Activated CD8-positive, alpha-beta T cell treated with anti-CD3 and anti-CD28 coated beads, Interleukin-2, amount 10 ng/mL, durations not matched to agents 7 days and 5 days (primary cell): ENCODE measurements at regions not wholly inside any gene's neighbourhood (a gene's known extent, or its start where the extent isn't known, plus 50 kb on each side); places are given as distances from the start of the nearest gene placed in this dataset.

ENCODE experiments used
- ATAC-seq: fragments of 150-1000 bp; cut with Tn5 transposase; one replicate; pipeline ENCODE4 v1.10.0; 2021; ENCODE audit warnings: moderate library complexity
- CTCF ChIA-PET: fragments of 350-600 bp; sonication (Branson Sonifier 250); formaldehyde crosslinking; loops from one replicate; lab custom pipeline; 2021; ENCODE audit warnings: antibody characterized with exemption; lab: Charles Lee
- POLR2A ChIA-PET: fragments of 350-600 bp; sonication (Branson Sonifier 250); formaldehyde crosslinking; loops from one replicate; lab custom pipeline; 2021; ENCODE audit warnings: antibody characterized with exemption; lab: Charles Lee
- DNase-seq: peaks from one replicate; pipeline ENCODE4 v3.0.0-alpha.2; 2020
- H3K27ac Mint-ChIP-seq: one replicate; pipeline ENCODE4 v1.8.0; 2021; ENCODE audit warnings: mild to moderate bottlenecking, mixed read lengths
- H3K27me3 Mint-ChIP-seq: one replicate; pipeline ENCODE4 v1.8.0; 2021; ENCODE audit warnings: low read depth, mixed read lengths
- H3K36me3 Mint-ChIP-seq: one replicate; pipeline ENCODE4 v1.8.0; 2021; ENCODE audit warnings: low read depth, mixed read lengths
- H3K4me1 Mint-ChIP-seq: one replicate; pipeline ENCODE4 v1.8.0; 2021; ENCODE audit warnings: low read depth, mixed read lengths
- H3K4me3 Mint-ChIP-seq: one replicate; pipeline ENCODE4 v1.8.0; 2021; ENCODE audit warnings: mild to moderate bottlenecking, mixed read lengths
- H3K9me3 Mint-ChIP-seq: one replicate; pipeline ENCODE4 v1.8.0; 2022; ENCODE audit warnings: mixed read lengths; ENCODE audit not compliant: insufficient read depth

DNA sequence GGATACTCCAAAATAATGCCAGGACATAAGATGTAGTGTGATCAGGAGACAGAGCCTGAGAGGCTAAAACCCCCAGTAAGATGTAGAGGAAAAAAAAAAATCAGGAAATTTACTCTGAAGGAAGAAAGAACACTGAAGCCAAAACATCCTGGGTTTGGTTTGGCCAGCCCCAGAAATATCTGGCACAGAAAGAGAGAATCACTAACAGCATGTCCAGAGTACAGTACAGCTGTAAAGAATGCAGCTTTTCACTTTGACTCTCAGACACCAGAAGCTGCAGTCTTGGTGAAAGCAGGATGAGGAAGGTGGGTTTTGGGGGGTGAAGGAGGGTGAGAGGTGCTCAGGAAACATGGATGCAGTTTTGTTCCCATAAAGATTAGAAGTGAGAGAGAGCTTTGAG is 1577.7 kb upstream of the ACVR2A start:
- Mint-ChIP-seq H3K27ac (no peak overlapping the region), H3K4me1 (no peaks in the 10 kb centered on the region), H3K27me3 (no peaks in the 10 kb centered on the region), H3K36me3 (no peaks in the 10 kb centered on the region), H3K9me3 (no peaks in the 10 kb centered on the region), H3K4me3 (no peak overlapping the region)
- DNase-seq (no peak), ATAC-seq (no peak)
- CTCF ChIA-PET: no interaction called here
- POLR2A ChIA-PET: no interaction called here

DNA sequence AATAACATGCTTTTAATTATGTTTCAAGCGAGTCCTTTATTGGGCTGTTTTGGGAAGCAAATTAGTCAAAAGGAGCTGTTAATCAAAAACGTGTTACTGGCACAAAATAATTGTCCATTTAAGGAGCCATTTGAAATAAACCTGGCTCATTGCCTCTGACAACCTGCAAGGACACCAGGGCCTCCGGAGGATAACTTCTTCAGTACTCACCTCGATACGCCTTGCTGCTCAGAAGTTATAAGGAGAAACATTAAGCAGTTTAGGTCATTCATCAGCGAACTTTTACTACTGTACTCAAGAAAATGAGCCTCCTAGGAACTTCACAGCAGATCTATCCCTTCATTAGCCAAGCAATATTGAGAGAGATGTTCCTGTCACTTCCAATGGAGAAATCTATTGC is 1579.2 kb upstream of the ACVR2A start:
- DNase-seq: no peak
- Mint-ChIP-seq H3K9me3 (no peaks in the 10 kb centered on the region), H3K27ac (no peak overlapping the region), H3K36me3 (no peaks in the 10 kb centered on the region), H3K4me1 (no peaks in the 10 kb centered on the region), H3K4me3 (no peak overlapping the region), H3K27me3 (no peaks in the 10 kb centered on the region)
- CTCF ChIA-PET: no interaction called here
- POLR2A ChIA-PET: no interaction called here
- ATAC-seq: no peak

DNA sequence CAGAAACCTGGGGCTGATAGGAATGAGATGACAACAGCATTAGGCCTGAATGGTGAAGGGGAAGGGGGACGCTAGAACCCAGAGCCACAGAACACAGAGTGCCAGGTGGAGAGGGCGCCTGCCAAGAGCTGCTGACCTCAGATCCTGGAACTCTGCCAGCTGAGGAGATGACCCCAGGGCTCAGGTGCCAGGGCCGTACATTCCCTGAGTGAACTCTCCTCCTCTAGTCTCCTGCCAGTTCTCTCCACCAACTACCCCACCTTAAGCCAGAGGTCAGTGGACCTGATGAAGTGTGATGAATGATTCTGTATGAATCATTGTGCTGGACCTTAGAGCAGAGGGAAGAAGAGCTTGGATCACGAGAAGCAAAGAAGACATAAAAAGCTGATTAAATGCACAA is 1582.2 kb upstream of the ACVR2A start:
- CTCF ChIA-PET: no interaction called here

DNA sequence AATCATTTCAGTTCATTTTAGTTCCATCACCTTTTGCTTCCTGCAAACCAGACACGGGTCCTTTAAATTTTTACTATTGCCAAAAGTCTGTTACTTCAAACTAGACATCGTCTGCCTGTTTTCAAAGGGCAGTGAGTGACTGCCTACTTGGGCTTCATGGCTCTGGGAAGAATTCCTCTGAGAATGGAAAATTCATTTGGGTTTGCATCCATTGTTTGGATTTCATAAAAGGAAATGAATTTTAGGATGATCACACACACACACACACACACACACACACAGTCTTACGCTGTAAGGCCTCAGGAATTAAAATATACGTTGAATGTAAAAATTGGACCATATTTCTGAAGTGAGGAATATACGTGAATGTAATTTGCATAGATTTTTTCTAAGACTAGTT is 1584.3 kb upstream of the ACVR2A start:
- no peaks in the 10 kb centered on the region for H3K36me3 Mint-ChIP-seq
- H3K27me3 Mint-ChIP-seq: no peaks in the 10 kb centered on the region
- no peak overlapping the region for H3K4me3 Mint-ChIP-seq

More for the DNA sequence above, 1582.2 kb upstream of the ACVR2A start:
- Mint-ChIP-seq H3K4me1 (no peaks in the 10 kb centered on the region), H3K9me3 (no peaks in the 10 kb centered on the region), H3K27ac (no peak overlapping the region), H3K27me3 (no peaks in the 10 kb centered on the region), H3K4me3 (no peak overlapping the region), H3K36me3 (no peaks in the 10 kb centered on the region)
- no peak for ATAC-seq
- DNase-seq: no peak
- POLR2A ChIA-PET: no interaction called here

DNA sequence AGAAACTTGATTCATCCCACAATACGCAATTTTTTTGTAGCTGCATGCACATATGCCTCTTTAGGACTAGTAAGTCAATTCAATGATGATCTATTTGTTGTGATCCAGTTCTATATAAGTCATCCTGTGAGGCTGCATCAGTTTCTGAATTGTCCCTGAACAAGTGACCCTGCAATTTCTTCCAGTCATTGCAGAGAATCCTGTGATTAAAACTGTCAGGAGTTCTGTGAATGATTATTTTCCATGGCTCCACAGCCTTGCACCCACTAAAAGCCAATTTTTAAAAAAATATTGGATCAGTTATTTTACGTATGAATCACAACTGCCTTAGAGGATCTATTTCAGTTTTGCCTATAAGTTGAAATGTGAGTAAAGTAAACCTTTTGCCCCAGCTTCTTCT is 1585.0 kb upstream of the ACVR2A start:
- DNase-seq (no peak), ATAC-seq (no peak)
- H3K9me3 Mint-ChIP-seq: no peaks in the 10 kb centered on the region
- H3K36me3 Mint-ChIP-seq: no peaks in the 10 kb centered on the region
- ChIA-PET CTCF (no interaction called here), POLR2A (no interaction called here)
- H3K4me1 Mint-ChIP-seq: no peaks in the 10 kb centered on the region
- H3K27ac Mint-ChIP-seq: no peak overlapping the region
- no peak overlapping the region for H3K4me3 Mint-ChIP-seq
- no peaks in the 10 kb centered on the region for H3K27me3 Mint-ChIP-seq

More for the DNA sequence above, 1584.3 kb upstream of the ACVR2A start:
- Mint-ChIP-seq H3K9me3 (no peaks in the 10 kb centered on the region), H3K4me1 (no peaks in the 10 kb centered on the region), H3K27ac (no peak overlapping the region)
- CTCF ChIA-PET: no interaction called here
- no peak for ATAC-seq
- DNase-seq: no peak
- POLR2A ChIA-PET: no interaction called here

DNA sequence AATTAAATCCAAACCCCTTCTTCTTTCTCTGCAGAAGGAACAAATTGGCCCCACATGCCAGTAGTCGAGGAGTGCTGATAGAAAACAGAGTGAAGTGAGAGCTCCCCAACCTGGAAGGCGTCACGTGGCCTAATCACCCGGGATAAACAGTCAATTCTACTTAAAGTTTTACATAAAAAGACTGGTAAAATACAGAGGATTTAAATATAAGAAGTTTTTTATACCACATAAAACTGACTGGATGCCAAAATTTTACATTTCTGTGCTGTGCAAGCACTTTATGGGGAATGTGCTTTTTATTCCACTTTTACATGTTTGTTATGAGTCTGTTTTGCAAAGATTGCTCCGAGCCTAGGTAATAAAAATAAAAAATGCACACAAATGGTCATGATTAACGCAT is 1586.8 kb upstream of the ACVR2A start:
- no peaks in the 10 kb centered on the region for H3K27me3 Mint-ChIP-seq
- H3K9me3 Mint-ChIP-seq: no peaks in the 10 kb centered on the region
- no peaks in the 10 kb centered on the region for H3K36me3 Mint-ChIP-seq
- no peak overlapping the region for H3K27ac Mint-ChIP-seq
- H3K4me1 Mint-ChIP-seq: no peaks in the 10 kb centered on the region
- ATAC-seq (no peak), DNase-seq (no peak)
- ChIA-PET CTCF (no interaction called here), POLR2A (no interaction called here)
- H3K4me3 Mint-ChIP-seq: no peak overlapping the region

DNA sequence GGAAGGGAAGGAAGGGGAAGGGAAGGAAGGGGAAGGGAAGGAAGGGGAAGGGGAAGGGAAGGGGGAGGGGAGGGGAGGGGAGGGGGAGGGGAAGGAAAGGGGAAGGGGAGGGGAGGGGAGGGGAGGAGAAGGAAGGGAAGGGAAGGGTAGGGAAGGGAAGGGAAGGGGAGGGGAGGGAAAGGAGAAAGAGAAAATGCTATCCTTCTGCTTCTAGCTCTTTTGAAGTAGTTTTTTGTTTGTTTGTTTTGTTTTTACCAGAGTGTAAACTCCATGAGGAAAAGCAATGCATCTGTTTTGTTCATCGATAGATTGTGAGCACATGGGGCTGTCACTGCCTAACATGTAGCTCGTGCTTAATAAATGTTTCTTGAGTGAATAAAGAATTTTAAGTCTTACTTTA is 1592.7 kb upstream of the ACVR2A start:
- no peak overlapping the region for H3K27ac Mint-ChIP-seq
- ChIA-PET POLR2A (no interaction called here), CTCF (no interaction called here)
- no peaks in the 10 kb centered on the region for H3K4me1 Mint-ChIP-seq
- DNase-seq: no peak
- H3K27me3 Mint-ChIP-seq: no peaks in the 10 kb centered on the region
- H3K36me3 Mint-ChIP-seq: no peaks in the 10 kb centered on the region
- no peak for ATAC-seq
- peaks cover 5% of the 10 kb centered on the region for H3K9me3 Mint-ChIP-seq
- no peak overlapping the region for H3K4me3 Mint-ChIP-seq

DNA sequence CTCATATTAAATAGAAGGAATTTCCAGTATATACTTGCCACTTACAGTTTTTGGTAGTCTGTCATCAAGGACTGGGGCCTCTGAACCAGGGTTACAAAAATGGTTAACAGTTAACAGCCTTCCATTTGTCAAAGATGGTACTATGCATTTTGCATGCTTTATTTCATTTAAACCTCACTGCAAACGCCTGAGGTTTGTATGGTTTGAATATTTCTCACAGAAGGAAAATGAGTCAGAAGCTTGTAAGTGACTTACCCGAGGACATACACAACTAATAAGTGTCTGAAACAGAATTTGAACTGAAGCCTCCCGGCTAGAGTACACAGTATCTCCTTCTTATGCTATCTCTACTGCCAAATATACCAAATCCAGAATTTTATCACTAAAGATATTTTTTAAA is 1593.5 kb upstream of the ACVR2A start:
- H3K27me3 Mint-ChIP-seq: no peaks in the 10 kb centered on the region
- H3K36me3 Mint-ChIP-seq: no peaks in the 10 kb centered on the region
- H3K4me3 Mint-ChIP-seq: no peak overlapping the region
- H3K27ac Mint-ChIP-seq: no peak overlapping the region
- H3K4me1 Mint-ChIP-seq: no peaks in the 10 kb centered on the region
- ChIA-PET POLR2A (no interaction called here), CTCF (no interaction called here)
- ATAC-seq (no peak), DNase-seq (no peak)
- peaks cover 5% of the 10 kb centered on the region for H3K9me3 Mint-ChIP-seq

DNA sequence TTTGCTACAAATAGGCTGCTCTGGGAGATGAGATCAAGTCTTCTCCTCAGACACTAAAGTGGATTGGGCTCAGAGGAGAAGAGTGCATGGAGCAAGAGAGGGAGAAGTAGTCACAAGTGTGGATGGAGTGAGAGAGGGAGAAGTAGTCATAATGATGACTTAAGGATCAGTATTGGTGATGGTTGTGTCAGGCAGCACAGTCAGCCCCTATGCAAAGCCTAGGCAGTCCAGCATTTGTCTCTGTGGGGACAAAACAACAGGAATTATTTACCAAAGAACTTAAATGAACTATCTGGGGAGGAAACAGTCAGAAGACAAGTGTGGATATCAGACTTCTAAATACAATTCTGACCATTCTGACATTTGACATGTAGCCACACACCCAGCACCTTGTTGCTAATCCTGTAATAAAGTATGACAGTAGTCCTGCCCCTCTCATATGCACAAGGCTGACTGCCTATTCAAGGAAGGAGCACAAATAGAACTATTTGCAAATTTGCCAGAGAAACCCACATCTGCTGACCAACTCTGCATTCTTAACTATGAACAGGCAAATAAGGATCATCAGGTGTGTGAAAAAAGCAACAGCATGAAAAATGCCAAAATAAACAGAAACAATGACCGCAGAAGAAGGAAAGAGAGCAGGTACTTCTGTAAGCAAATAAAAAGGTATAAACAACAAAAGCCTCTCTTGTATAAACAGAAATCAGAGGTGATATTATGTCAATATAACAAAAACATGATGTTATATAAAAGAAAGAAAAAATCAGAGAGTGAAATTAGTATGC is 1597.9 kb upstream of the ACVR2A start:
- no peaks in the 10 kb centered on the region for H3K27me3 Mint-ChIP-seq
- H3K27ac Mint-ChIP-seq: no peak overlapping the region
- ChIA-PET CTCF (no interaction called here), POLR2A (no interaction called here)
- no peaks in the 10 kb centered on the region for H3K36me3 Mint-ChIP-seq
- peaks cover 5% of the 10 kb centered on the region for H3K9me3 Mint-ChIP-seq
- H3K4me3 Mint-ChIP-seq: no peak overlapping the region
- H3K4me1 Mint-ChIP-seq: no peaks in the 10 kb centered on the region
- DNase-seq: no peak
- ATAC-seq: no peak

DNA sequence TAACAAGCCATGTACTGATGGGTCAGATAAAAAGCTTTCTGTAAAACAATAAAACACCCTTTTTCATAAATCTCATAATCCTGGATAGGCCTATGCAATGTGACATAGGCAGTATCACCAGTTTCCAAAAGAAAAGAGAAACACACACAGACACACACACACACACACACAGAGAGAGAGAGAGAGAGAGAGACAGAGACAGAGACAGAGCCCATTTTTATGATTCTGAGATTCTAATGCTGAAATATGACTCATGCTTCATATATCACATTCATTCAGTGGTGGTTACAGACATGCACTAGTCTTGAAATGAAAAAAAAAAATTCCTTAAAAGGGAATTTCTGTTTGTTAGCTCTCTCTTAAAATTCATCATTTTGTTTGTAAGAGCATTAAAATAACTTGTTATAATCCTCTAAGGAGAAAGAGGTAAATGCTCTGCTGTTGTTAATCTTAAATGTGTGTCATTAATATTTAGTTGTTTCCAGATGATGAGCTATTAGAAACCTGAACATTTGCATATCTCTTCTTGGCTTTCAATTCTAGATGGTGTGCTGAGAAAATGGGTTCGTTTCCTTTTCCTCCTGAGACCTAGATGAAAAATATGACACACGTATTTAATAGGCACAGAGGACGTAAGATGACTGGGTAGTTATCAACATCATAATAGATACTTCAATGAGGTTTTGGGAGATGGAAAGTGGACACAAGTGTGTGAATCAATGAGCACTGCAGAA is 1598.7 kb upstream of the ACVR2A start:
- H3K27ac Mint-ChIP-seq: no peak overlapping the region
- DNase-seq (no peak), ATAC-seq (no peak)
- H3K27me3 Mint-ChIP-seq: no peaks in the 10 kb centered on the region
- no peak overlapping the region for H3K4me3 Mint-ChIP-seq
- ChIA-PET POLR2A (no interaction called here), CTCF (no interaction called here)
- peaks cover 5% of the 10 kb centered on the region for H3K9me3 Mint-ChIP-seq
- no peaks in the 10 kb centered on the region for H3K4me1 Mint-ChIP-seq
- no peaks in the 10 kb centered on the region for H3K36me3 Mint-ChIP-seq

DNA sequence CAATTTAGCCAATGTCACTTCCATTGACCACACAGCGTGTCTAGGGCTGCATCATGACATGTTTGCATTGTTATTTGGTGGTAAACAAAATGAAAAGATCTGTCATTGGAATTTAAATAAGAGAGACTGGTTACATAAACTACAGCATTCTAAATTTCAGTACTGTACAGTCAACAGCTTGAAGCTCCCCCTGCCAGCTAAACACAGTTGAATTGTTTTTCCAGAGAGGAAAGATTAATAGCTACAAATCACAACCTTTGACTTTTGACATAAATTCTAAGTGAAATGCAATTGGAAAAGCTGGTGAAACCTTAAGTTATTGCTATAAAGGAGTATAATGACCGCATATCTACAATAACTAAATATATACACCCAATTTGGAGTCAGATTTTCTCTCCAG is 1600.0 kb upstream of the ACVR2A start:
- Mint-ChIP-seq H3K9me3 (peaks cover 5% of the 10 kb centered on the region), H3K4me3 (no peak overlapping the region), H3K27ac (no peak overlapping the region), H3K27me3 (no peaks in the 10 kb centered on the region), H3K36me3 (no peaks in the 10 kb centered on the region), H3K4me1 (no peaks in the 10 kb centered on the region)
- no peak for ATAC-seq
- CTCF ChIA-PET: no interaction called here
- POLR2A ChIA-PET: no interaction called here
- no peak for DNase-seq

DNA sequence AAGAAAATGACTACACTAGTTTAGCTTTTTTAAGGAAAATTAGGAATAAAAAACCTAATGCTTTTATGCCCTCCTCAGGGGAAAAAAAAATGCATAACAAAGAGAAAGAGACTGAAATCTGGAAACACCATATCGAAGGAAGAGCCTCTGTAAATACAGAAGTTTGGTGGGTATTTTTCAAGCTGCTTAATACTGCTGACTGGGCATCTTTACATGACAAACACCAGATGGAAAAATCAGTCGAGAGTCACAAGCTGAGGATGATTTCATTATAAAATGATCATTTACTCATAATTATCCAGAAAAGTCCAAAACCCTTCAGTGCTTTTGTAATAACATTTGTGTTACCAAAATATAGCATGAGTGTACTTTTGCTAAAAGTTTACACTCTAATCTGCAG is 1600.7 kb upstream of the ACVR2A start:
- no peaks in the 10 kb centered on the region for H3K27me3 Mint-ChIP-seq
- H3K4me3 Mint-ChIP-seq: no peak overlapping the region
- H3K4me1 Mint-ChIP-seq: no peaks in the 10 kb centered on the region
- no peak for DNase-seq
- ATAC-seq: no peak
- no peak overlapping the region for H3K27ac Mint-ChIP-seq
- H3K36me3 Mint-ChIP-seq: no peaks in the 10 kb centered on the region
- ChIA-PET CTCF (interaction anchor here (0.6 kb wide), 1 partner anchor 1687 kb away, joined by 3 read pairs; no protein-coding TSS in a partner anchor), POLR2A (no interaction called here)
- H3K9me3 Mint-ChIP-seq: peaks cover 5% of the 10 kb centered on the region
